Activated CD8-positive, alpha-beta T cell treated with anti-CD3 and anti-CD28 coated beads for 36 hours (primary cell): ENCODE measurements at regions not wholly inside any gene's neighbourhood (a gene's known extent, or its start where the extent isn't known, plus 50 kb on each side); places are given as distances from the start of the nearest gene placed in this dataset.

ENCODE experiments used
- ATAC-seq: fragments of 200-7000 bp; cut with Tn5 transposase; one replicate; pipeline ENCODE4 v1.10.0; 2021; ENCODE audit warnings: mild to moderate bottlenecking, moderate library complexity
- CTCF ChIA-PET: fragments of 350-600 bp; sonication (Branson Sonifier 250); formaldehyde crosslinking; loops from one replicate; lab custom pipeline; 2021; ENCODE audit warnings: antibody characterized with exemption; lab: Charles Lee
- POLR2A ChIA-PET: fragments of 350-600 bp; sonication (Branson Sonifier 250); formaldehyde crosslinking; loops from one replicate; lab custom pipeline; 2021; ENCODE audit warnings: antibody characterized with exemption; lab: Charles Lee
- DNase-seq: peaks from one replicate; pipeline ENCODE4 v3.0.0-alpha.2; 2020
- H3K27ac Mint-ChIP-seq: one replicate; pipeline ENCODE4 v1.8.0; 2021; ENCODE audit warnings: mild to moderate bottlenecking, mixed read lengths
- H3K27me3 Mint-ChIP-seq: one replicate; pipeline ENCODE4 v1.8.0; 2021; ENCODE audit warnings: mixed read lengths
- H3K36me3 Mint-ChIP-seq: one replicate; pipeline ENCODE4 v1.8.0; 2021; ENCODE audit warnings: low read depth, mixed read lengths
- H3K4me1 Mint-ChIP-seq: one replicate; pipeline ENCODE4 v1.8.0; 2021; ENCODE audit warnings: low read depth, mixed read lengths
- H3K4me3 Mint-ChIP-seq: one replicate; pipeline ENCODE4 v1.8.0; 2021; ENCODE audit warnings: mild to moderate bottlenecking, moderate library complexity, mixed read lengths
- H3K9me3 Mint-ChIP-seq: one replicate; pipeline ENCODE4 v1.8.0; 2021; ENCODE audit warnings: mixed read lengths
- CTCF ChIP-seq: fragments of 200-600 bp; IDR thresholded peaks from one replicate; pipeline ENCODE4 v1.8.0; 2022; ENCODE audit warnings: antibody characterized with exemption, mild to moderate bottlenecking
- intact Hi-C: fragments of 100-400 bp; cut with micrococcal nuclease; formaldehyde crosslinking; loops from one replicate; pipeline ENCODE4 v1.10.0; 2022

GRCh38 chr3:117963858-117964257 is 1070.8 kb downstream of the IGSF11 start:
- Mint-ChIP-seq H3K27ac (no peak overlapping the region), H3K36me3 (no peaks in the 10 kb centered on the region), H3K4me3 (no peak overlapping the region), H3K27me3 (no peaks in the 10 kb centered on the region), H3K4me1 (no peaks in the 10 kb centered on the region), H3K9me3 (no peaks in the 10 kb centered on the region)
- DNase-seq (no peak), ATAC-seq (no peak)
- intact Hi-C loops = no loop called here
- no peak for TF ChIP-seq CTCF
- ChIA-PET CTCF (no interaction called here), POLR2A (no interaction called here)

GRCh38 chr3:117964814-117965213 is 1069.8 kb downstream of the IGSF11 start:
- TF ChIP-seq CTCF = no peak
- Mint-ChIP-seq H3K27ac (no peak overlapping the region), H3K36me3 (no peaks in the 10 kb centered on the region), H3K27me3 (no peaks in the 10 kb centered on the region), H3K4me3 (no peak overlapping the region), H3K9me3 (no peaks in the 10 kb centered on the region), H3K4me1 (no peaks in the 10 kb centered on the region)
- no peak for DNase-seq
- POLR2A ChIA-PET = no interaction called here
- ATAC-seq = no peak
- CTCF ChIA-PET = no interaction called here
- intact Hi-C loops = no loop called here

- H3K9me3 Mint-ChIP-seq = peaks cover 2% of the 10 kb centered on the region
Observed at GRCh38 chr3:117977504-117978228, 1057.0 kb downstream of the IGSF11 start.

GRCh38 chr3:117979466-117979865 is 1055.2 kb downstream of the IGSF11 start:
- no peak for DNase-seq
- POLR2A ChIA-PET = no interaction called here
- H3K27ac Mint-ChIP-seq = no peak overlapping the region

More at GRCh38 chr3:117977504-117978228, 1057.0 kb downstream of the IGSF11 start:
- DNase-seq (no peak), ATAC-seq (no peak)
- Mint-ChIP-seq H3K4me1 (no peaks in the 10 kb centered on the region), H3K4me3 (no peak overlapping the region), H3K36me3 (no peaks in the 10 kb centered on the region), H3K27ac (no peak overlapping the region), H3K27me3 (no peaks in the 10 kb centered on the region)
- intact Hi-C loops = no loop called here
- CTCF ChIA-PET = no interaction called here
- POLR2A ChIA-PET = interaction anchor here (0.6 kb wide), 1 partner anchor 76 kb away, joined by 3 read pairs; no protein-coding TSS in a partner anchor
- TF ChIP-seq CTCF = no peak

More at GRCh38 chr3:117979466-117979865, 1055.2 kb downstream of the IGSF11 start:
- Mint-ChIP-seq H3K36me3 (no peaks in the 10 kb centered on the region), H3K4me1 (no peaks in the 10 kb centered on the region), H3K27me3 (no peaks in the 10 kb centered on the region), H3K4me3 (no peak overlapping the region), H3K9me3 (peaks cover 2% of the 10 kb centered on the region)
- TF ChIP-seq CTCF = no peak
- intact Hi-C loops = no loop called here
- no peak for ATAC-seq
- CTCF ChIA-PET = no interaction called here
